SU-DHL-6 (cell line): ENCODE measurements at regions not wholly inside any gene's neighbourhood (a gene's known extent, or its start where the extent isn't known, plus 50 kb on each side); places are given as distances from the start of the nearest gene placed in this dataset.

Source experiments
- H2AFZ ChIP-seq: fragments of 200-600 bp; sonication (generic); 2 replicates; pipeline ENCODE4 v1.6.1; 2014; ENCODE audit warnings: low read depth, mild to moderate bottlenecking, moderate library complexity, mixed read lengths, antibody characterized with exemption, low read length; ENCODE audit not compliant: severe bottlenecking
- H3F3A ChIP-seq: fragments of 200-600 bp; shearing (Covaris generic); 2 replicates; pipeline ENCODE4 v1.6.0; 2016; ENCODE audit warnings: antibody characterized with exemption, mild to moderate bottlenecking; ENCODE audit not compliant: insufficient read depth
- H3K27ac ChIP-seq: fragments of 200-600 bp; sonication (generic); 2 replicates; pipeline ENCODE4 v1.5.1; 2016; ENCODE audit warnings: low read depth, mild to moderate bottlenecking, low read length, moderate library complexity, mixed read lengths
- H3K27me3 ChIP-seq: fragments of 200-600 bp; sonication (generic), shearing (Covaris generic); 2 replicates; pipeline ENCODE4 v1.6.0; 2014; ENCODE audit warnings: mild to moderate bottlenecking, low read length
- H3K36me3 ChIP-seq: fragments of 200-600 bp; sonication (generic); 2 replicates; pipeline ENCODE4 v1.6.1; 2014; ENCODE audit warnings: mild to moderate bottlenecking, low read length, mixed read lengths
- H3K4me2 ChIP-seq: fragments of 300-600, 200-600 bp; shearing (Covaris generic), sonication (generic); 2 replicates; pipeline ENCODE4 v1.6.0; 2014; ENCODE audit warnings: low read length, low read depth, mild to moderate bottlenecking; ENCODE audit not compliant: poor library complexity, severe bottlenecking
- H3K4me3 ChIP-seq: fragments of 200-600 bp; sonication (generic); 2 replicates; pipeline ENCODE4 v1.5.1; 2014; ENCODE audit warnings: antibody characterized with exemption, low read length, mild to moderate bottlenecking, mixed read lengths; ENCODE audit not compliant: insufficient read depth, poor library complexity, severe bottlenecking
- H3K79me2 ChIP-seq: fragments of 200-600 bp; sonication (generic); 2 replicates; pipeline ENCODE4 v1.6.1; 2014; ENCODE audit warnings: mild to moderate bottlenecking, low read length, moderate library complexity; ENCODE audit not compliant: insufficient read depth
- H3K9ac ChIP-seq: fragments of 200-600 bp; sonication (generic); 2 replicates; pipeline ENCODE4 v1.7.0; 2014; ENCODE audit warnings: mild to moderate bottlenecking, low read length
- H3K9me2 ChIP-seq: fragments of 200-600 bp; sonication (generic); replicated peaks from 2 replicates; pipeline ENCODE4 v1.6.1; 2014; ENCODE audit warnings: low read length; ENCODE audit not compliant: insufficient read depth
- H3K9me3 ChIP-seq: fragments of 200-600 bp; sonication (generic); 2 replicates; pipeline ENCODE4 v1.6.1; 2014; ENCODE audit warnings: low read length, mixed read lengths; ENCODE audit not compliant: insufficient read depth
- H4K20me1 ChIP-seq: fragments of 200-600 bp; sonication (generic); 2 replicates; pipeline ENCODE4 v1.6.1; 2014; ENCODE audit warnings: low read depth, mild to moderate bottlenecking, antibody characterized with exemption, low read length, moderate library complexity, mixed read lengths
- EZH2phosphoT487 ChIP-seq: fragments of 200-600 bp; sonication (generic), shearing (Covaris generic); conservative IDR thresholded peaks from 2 replicates; pipeline ENCODE4 v1.6.1; 2018; ENCODE audit warnings: mild to moderate bottlenecking, antibody characterized with exemption, low read length, moderate library complexity, mixed read lengths
- TF ChIP-seq, protein P1 (sequence below): fragments of 200-600 bp; sonication (generic); IDR thresholded peaks from one replicate; pipeline ENCODE4 v1.5.1; 2017; ENCODE audit warnings: antibody characterized with exemption, mild to moderate bottlenecking, low read length, moderate library complexity; ENCODE audit not compliant: insufficient read depth, poor library complexity, severe bottlenecking

DNA sequence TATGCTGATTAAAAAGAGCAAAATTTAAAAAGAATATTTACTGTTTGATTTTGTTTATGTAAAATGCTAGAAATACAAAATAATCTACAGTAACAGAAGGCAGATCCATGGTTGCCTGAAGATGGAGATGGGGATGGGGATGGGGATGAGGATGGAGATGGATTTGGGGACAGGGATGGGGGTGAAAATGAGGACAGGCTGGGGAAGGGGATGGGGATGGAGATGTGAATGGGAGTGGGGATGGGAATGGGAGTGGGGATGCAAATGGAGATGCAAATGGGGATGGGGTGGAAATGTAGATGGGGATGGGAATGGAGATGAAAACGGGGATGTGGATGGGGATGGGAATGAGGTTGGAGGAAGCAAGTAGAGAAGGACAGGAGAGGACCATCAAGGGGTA lies 252.2 kb downstream of the PLPP3 start:
- H2AFZ ChIP-seq, result no peak overlapping the region
- H3K4me3 ChIP-seq, result no peak overlapping the region

DNA sequence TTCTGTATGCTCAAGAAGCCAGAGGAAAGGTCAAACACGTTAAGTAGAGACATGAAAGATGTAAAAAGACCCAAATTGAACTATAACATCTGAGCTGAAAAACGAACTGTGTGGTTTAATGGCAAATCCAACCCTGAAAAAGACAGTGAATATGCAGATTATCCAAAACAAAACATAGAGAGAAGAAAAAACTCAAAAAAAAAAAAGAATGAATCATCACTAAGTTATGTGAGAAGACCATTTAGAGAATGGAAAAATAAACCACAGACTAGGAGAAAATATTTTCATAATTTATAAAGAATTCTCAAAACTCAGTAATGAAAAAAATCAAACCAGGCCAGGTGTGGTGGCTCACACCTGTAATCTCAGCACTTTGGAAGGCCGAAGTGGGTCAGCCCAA lies 253.3 kb downstream of the PLPP3 start:
- Histone ChIP-seq H3K9me2 (no peaks in the 10 kb centered on the region), H4K20me1 (no peaks in the 10 kb centered on the region), H3K9ac (no peak overlapping the region), H3K4me2 (no peak overlapping the region), H3K9me3 (no peaks in the 10 kb centered on the region), H3K4me3 (no peak overlapping the region), H3K79me2 (no peaks in the 10 kb centered on the region), H3K27ac (no peak overlapping the region), H3K36me3 (no peaks in the 10 kb centered on the region), H2AFZ (no peak overlapping the region), H3F3A (no peaks in the 10 kb centered on the region), H3K27me3 (no peaks in the 10 kb centered on the region)
- TF ChIP-seq, protein P1, sequence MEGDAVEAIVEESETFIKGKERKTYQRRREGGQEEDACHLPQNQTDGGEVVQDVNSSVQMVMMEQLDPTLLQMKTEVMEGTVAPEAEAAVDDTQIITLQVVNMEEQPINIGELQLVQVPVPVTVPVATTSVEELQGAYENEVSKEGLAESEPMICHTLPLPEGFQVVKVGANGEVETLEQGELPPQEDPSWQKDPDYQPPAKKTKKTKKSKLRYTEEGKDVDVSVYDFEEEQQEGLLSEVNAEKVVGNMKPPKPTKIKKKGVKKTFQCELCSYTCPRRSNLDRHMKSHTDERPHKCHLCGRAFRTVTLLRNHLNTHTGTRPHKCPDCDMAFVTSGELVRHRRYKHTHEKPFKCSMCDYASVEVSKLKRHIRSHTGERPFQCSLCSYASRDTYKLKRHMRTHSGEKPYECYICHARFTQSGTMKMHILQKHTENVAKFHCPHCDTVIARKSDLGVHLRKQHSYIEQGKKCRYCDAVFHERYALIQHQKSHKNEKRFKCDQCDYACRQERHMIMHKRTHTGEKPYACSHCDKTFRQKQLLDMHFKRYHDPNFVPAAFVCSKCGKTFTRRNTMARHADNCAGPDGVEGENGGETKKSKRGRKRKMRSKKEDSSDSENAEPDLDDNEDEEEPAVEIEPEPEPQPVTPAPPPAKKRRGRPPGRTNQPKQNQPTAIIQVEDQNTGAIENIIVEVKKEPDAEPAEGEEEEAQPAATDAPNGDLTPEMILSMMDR, result no peak
- no peak for TF ChIP-seq EZH2phosphoT487

More for the DNA sequence above, 252.2 kb downstream of the PLPP3 start:
- H3K9me3 ChIP-seq, result no peaks in the 10 kb centered on the region
- H3K79me2 ChIP-seq, result no peaks in the 10 kb centered on the region
- H3K27ac ChIP-seq, result no peak overlapping the region
- H3K4me2 ChIP-seq, result no peak overlapping the region
- TF ChIP-seq, protein P1, result no peak
- TF ChIP-seq EZH2phosphoT487, result no peak
- no peaks in the 10 kb centered on the region for H3K36me3 ChIP-seq
- no peaks in the 10 kb centered on the region for H3F3A ChIP-seq
- no peak overlapping the region for H3K9ac ChIP-seq
- H3K27me3 ChIP-seq, result no peaks in the 10 kb centered on the region
- H3K9me2 ChIP-seq, result no peaks in the 10 kb centered on the region
- H4K20me1 ChIP-seq, result no peaks in the 10 kb centered on the region

DNA sequence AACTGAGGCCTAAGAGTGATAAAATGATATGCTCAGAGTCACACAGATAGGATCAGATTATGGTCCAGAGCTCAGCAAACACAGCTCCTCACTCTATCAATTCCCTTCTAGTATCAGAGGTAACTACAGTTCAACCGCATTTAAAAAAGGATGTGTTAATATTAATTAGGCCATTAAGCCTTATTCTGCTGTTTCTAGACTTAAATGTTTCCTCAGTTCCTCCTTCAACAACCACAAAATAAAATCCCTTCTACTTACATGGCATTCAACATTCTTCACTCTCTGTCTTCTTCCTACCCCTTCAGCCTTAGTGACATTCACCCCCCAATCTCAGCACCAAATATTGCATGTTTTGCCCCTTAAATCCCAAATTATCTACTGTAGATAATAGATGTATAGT lies 254.9 kb downstream of the PLPP3 start:
- no peaks in the 10 kb centered on the region for H3K79me2 ChIP-seq
- H2AFZ ChIP-seq, result no peak overlapping the region
- no peak overlapping the region for H3K4me2 ChIP-seq
- no peaks in the 10 kb centered on the region for H3K9me2 ChIP-seq
- H4K20me1 ChIP-seq, result no peaks in the 10 kb centered on the region
- H3K4me3 ChIP-seq, result no peak overlapping the region
- H3K27ac ChIP-seq, result no peak overlapping the region
- H3K9me3 ChIP-seq, result no peaks in the 10 kb centered on the region
- no peak overlapping the region for H3K9ac ChIP-seq
- TF ChIP-seq, protein P1, result no peak
- TF ChIP-seq EZH2phosphoT487, result no peak
- H3F3A ChIP-seq, result no peaks in the 10 kb centered on the region
- no peaks in the 10 kb centered on the region for H3K27me3 ChIP-seq
- no peaks in the 10 kb centered on the region for H3K36me3 ChIP-seq
